GM21367 (cell line): ENCODE measurements at regions not wholly inside any gene's neighbourhood (a gene's known extent, or its start where the extent isn't known, plus 50 kb on each side); places are given as distances from the start of the nearest gene placed in this dataset.
"Not testable (repeated sequence)": the region's sequence is repeated elsewhere in the genome, so short reads cannot be mapped to it uniquely, and the experiment has no call there.

ENCODE experiments used
- ATAC-seq: cut with Tn5 transposase; IDR thresholded peaks from one replicate; pipeline ENCODE4 v1.9.1; 2021; ENCODE audit not compliant: unreplicated experiment

GRCh38 chr12:89874146-89874545 lies 165.5 kb upstream of the ATP2B1 start:
- ATAC-seq = no peak

DNA sequence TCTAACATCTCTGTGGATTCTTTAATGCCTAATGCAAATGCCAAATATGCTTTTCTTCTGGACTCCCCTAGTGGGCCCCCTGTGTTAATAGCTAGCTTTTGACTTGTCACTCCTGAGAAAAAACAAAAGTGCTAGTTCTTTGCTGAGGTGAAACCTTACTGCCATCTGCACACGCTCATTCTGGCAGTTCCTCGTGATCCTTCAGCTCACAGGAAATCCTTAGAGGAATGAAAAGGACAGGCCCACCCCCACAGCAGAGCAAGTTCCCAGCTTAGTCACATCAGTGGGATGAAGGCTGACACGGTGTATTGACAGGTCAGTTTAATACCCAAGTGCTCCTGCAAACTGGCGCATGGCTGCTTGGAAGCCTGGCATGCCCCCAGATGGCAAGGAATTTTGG lies 165.1 kb upstream of the ATP2B1 start:
- no peak for ATAC-seq

GRCh38 chr12:89872922-89873630 lies 164.4 kb upstream of the ATP2B1 start:
- ATAC-seq = no peak

GRCh38 chr12:89870413-89871184 lies 162.0 kb upstream of the ATP2B1 start:
- ATAC-seq = no peak

GRCh38 chr12:89867611-89868010 lies 159.0 kb upstream of the ATP2B1 start:
- ATAC-seq = not testable (repeated sequence)

GRCh38 chr12:89864411-89864810 lies 155.8 kb upstream of the ATP2B1 start:
- ATAC-seq = no peak

- peak; percentile 31 for ATAC-seq
These were observed 155.3 kb upstream of the ATP2B1 start for GRCh38 chr12:89863968-89864367.

- peak; percentile 52 for ATAC-seq
These were observed 154.9 kb upstream of the ATP2B1 start for GRCh38 chr12:89863493-89863938.

GRCh38 chr12:89862511-89863445 lies 154.1 kb upstream of the ATP2B1 start:
- ATAC-seq = peak; percentile 59

DNA sequence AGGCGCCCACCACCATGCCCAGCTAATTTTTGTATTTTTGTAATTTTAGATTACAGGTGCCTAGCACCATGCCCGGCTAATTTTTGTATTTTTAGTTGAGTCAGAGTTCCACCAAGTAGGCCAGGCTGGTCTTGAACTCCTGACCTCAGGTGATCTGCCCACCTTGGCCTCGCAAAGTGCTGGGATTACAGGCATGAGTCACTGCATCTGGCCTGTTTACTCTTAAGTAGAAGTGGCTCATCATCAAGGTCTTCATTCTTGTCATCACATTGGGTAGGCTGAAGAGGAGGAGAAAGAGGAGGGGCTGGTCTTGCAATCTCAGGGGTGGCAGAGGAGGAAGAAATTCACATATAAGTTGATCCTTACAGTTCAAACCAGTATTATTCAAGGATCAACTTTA lies 152.4 kb upstream of the ATP2B1 start:
- ATAC-seq = no peak

DNA sequence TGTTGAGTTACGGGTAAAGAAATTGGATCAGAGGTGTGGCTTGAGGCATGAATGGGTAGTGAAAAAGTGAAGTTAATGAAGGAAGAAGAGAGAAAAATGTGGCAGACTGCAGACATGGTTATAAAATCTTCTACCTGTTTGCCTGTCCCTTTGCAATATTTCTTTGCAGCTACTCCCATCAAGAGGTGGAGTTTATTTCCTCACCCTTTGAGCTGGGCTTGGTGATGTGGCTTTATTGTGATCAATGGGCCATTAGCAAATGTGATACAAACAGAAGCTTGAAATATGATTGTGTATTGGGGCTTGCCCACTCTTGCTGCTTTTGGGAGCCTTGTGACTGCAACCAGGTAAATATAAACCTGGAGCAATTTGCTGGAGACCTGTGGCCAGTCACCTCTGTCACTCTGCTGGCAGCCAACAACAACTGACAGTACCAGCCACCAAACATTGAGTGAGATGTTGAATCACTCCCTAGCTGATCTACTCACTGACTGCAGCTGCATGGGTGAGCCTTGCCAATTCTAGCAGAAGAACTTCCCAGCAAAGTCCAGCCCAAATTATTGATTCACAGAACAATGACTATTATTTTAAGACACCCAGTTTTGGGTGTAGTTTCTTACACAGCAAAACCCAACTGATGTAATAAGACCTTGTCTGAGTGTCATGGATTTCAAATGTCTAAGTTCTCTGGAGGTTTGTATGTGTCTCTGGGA lies 151.0 kb upstream of the ATP2B1 start:
- ATAC-seq = no peak

DNA sequence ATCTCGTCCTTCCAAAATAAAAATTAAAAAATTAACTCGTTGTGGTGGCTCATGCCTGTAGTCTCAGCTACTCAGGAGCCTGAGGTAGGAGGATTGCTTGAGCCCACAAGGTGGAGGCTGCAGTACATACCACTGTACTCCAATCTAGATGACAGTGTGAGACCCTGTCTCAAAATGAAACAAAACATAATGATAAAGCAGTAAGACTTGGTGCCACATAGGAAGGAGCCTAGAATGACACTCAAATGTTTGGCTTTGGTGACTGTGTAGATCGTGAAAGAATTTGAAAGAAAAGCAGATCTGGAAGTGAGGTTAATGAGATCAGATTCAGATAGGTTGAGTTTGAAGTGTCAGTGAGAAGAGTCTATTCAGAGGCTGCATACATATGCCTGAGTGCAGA lies 150.1 kb upstream of the ATP2B1 start:
- ATAC-seq = no peak

DNA sequence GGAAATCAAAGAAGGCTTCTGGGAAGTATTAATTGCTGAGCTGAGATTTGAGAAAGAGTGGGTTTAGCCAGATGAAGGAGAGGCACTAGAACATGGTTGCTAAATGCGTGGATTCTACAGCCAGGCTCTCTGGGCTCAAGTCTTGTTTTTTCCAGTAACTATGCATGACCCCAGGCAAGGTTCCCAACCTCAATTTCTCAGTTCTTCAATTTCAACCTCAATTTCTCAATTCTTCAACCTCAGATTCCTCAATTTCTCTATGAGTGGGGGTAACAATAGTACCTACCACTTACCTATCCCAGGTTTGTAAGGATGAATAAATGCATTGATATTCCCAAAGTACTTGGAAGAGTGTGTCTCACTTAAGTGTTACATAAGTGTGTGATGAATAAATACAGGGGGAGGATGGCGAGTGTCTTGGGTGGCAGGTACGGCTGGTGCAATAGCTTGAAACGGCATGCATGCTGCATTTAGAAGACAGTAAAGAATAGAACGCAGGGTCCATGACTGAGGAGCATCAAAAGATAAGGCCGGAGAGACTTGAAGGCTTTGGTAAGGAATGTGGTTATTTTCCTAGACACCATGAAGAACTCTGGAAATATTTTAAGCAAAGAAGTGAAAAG lies 149.1 kb upstream of the ATP2B1 start:
- no peak for ATAC-seq

- ATAC-seq = peak; percentile 86
These were observed 147.8 kb upstream of the ATP2B1 start for GRCh38 chr12:89856431-89856830.

GRCh38 chr12:89848732-89849131 lies 140.1 kb upstream of the ATP2B1 start:
- ATAC-seq = no peak

DNA sequence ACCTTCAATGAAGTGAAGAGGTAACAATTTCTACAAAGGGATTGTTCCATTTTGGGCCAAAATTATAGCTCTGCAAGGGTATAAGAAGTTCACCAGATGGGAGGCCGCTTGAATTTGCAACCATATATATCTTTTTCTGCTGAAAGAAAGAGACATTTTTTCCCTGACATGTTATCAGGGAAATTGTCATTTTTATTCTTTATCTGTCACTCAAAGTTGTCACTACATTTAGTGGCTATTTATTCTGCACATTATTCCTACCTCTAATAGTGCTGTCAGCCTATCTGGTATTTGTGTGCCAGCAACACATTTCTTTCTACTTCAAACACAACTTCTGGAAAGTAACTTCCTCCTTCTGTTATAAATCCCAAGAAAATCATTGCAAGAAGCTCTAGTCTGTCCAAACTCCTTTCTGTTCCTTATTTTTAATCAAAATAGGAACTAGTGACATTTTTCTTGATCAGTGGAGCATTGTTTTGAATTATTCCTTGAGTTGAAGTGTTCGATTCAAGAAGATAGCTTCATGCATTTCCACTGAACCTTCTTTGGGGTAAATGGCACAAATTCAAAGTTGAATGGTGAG lies 137.9 kb upstream of the ATP2B1 start:
- no peak for ATAC-seq

- no peak for ATAC-seq
These were observed 137.1 kb upstream of the ATP2B1 start for GRCh38 chr12:89845767-89846166.

DNA sequence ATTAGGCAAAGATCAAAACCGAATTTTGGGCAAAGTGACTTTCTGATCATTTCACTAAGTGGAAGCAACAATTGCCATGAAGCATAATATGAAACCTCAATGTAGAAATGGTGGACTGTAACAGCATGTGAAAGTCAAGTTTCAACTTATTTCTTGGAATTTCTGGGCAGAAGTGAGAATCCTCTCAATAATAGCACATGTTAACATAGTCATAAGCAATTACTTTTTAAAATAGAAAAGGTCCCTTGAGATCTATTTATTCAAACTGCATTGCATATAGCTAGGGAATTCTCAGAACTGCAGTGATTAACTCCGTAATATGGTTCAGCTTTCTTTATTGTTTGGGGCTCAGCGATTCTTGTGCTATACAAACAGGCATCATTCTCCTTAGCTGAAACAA lies 136.7 kb upstream of the ATP2B1 start:
- no peak for ATAC-seq

DNA sequence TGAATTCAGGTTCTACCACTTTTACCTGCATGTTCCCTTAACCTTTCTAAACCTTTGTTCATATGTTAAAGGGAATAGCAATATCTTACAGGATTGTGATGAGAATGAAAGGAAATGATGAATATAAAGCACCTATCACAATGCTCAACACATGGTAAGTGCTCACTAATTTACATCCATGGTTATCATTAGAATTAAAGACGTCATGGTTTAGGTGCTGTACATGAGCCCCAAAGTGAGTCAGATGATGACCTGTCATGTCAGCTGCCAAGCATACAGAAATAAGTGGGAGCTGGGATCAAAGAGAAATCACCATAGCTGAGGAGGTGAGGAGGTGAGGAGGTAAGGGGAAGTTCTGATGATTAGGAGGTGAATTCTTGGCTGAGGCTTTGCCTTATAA lies 135.9 kb upstream of the ATP2B1 start:
- no peak for ATAC-seq
